ENCODE measurements at regions not wholly inside any gene's neighbourhood (a gene's known extent, or its start where the extent isn't known, plus 50 kb on each side); places are given as distances from the start of the nearest gene placed in this dataset.

- no peak for DNase-seq
Measured at GRCh38 chr6:134519465-134519864, 201.6 kb upstream of the SGK1 start.

GRCh38 chr6:134517868-134518267 is 200.0 kb upstream of the SGK1 start:
- no peak for DNase-seq

DNA sequence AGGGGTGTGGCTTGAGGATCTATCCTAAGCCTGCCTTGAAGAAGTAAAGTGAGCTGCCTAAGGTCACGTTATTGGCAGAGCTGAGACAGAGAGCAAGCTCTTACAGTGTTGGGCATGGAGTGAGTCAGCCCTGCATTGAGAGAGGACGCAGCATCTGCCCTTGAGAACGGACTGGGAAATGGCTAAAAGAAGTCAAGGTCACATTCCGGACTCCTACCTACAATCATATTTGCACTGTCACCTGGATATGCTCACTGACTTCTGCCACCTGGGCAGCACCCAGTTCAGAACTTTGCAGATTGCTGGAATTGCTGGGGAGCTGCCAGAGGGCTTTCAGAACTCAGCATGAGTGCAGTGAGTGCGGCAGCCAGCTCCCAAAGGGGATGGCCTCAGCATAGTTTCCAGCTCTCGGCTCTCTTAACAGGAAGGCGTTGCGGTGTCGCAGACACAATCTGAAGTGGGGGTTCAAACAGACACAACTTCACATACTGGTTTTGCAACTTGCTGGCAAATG is 199.3 kb upstream of the SGK1 start:
- no peak for DNase-seq

DNA sequence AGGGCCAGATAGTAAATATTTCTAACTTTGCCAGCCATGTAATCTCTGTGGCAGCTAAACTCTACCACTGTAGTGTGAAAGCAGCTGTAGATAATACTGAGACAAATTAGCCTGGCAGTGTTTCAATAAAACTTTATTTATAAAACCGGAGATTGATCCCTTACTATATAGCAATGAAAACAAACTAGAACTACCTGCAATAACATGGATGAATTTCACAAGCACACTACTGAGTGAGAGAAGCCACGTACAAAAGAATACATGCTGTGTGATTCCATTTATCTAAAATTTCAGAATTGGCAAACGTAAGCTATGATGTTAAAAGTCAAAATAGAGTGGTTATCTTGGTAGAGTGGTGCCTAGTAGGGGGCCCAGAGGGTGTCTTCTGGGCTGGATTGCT is 198.7 kb upstream of the SGK1 start:
- no peak for DNase-seq

- DNase-seq = no peak
Measured at GRCh38 chr6:134515986-134516385, 198.1 kb upstream of the SGK1 start.

GRCh38 chr6:134512981-134513391 is 195.1 kb upstream of the SGK1 start:
- DNase-seq = no peak

DNA sequence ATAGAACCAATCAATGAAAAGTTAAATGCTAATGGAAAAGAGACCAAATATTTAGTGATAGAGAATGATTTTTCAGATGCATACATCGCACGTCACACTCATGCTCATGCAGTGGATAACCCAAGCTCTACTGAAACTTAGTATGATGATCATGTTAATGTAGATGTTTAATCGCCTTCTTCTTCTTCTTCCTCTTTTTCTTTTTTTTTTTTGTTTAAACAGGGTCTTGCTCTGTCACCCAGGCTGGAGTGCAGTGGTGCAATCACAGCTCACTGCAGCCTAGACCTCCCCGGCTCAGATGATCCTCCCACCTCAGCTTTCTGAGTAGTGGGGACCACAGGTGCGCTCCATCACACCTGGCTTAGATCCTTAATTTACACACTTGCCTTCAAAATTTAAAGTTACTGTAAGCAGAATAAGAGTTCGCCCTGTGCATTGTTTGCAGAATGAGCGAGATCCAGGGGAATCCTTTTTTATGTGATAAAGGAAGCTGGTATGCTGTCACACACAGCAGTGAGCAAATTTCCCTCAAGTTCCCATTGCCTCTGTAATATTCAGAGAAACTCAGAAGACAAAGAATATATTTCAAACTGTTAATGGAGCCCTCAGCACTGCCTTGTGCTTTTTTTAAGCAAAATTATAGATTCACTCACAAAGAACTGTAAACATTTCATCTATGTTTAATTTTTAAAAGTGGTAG is 194.2 kb upstream of the SGK1 start:
- no peak for DNase-seq

DNA sequence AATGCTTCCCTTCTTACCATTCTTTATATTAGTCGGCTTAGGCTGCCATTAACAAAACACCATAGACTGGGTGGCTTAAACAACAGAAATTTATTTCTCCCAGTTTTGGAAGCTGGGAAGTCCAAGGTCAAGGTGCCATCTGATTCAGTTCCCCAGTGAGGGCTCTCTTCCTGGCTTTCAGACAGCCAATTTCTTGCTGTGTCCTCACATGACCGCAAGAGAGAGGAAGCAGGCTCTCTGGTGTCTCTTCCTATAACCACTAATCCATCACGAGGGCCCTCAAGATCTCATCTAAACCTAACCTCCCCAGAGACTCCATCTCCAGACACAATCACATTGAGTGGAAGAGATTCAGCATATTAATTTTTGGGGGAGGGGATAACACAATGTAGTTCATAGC is 193.0 kb upstream of the SGK1 start:
- DNase-seq = no peak

DNA sequence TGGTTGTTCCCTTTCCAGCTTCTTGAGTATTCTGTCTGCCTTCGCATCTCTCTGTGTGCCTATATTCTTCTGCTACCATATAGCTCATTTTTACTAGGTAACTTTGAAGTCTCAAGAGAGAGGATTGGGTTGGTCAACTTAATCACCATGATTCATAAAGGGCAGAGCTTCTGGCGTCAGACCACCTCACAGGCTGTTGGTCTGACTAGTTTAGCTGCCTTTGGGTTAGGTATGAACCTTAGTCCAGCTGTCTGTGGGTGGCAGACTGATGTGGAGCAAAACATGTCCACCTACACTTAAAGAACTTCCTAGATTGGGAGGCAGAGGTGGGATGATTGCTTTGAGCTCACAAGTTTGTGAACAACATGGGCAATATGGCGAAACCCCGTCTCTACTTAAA is 192.2 kb upstream of the SGK1 start:
- DNase-seq = no peak

- DNase-seq = no peak
Measured at GRCh38 chr6:134508862-134509498, 191.1 kb upstream of the SGK1 start.

DNA sequence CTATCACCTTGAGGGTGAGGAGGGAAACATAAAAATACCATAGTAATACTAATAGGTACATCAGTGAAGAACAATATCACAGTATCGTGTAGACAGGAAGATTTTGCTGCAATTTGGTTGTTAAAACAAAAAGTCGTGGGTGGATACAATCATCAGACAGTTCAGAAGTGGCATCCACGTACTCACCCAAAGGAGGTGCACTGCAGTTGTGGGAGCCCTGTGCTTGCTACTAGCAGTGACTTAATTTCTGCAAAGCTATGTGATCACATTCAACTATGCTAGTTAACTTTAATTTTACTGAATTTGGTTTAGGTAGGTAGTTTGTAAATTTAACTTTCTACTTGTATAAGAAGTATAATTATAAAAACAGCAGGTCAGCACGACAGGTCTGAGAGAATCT is 188.2 kb upstream of the SGK1 start:
- DNase-seq = no peak

DNA sequence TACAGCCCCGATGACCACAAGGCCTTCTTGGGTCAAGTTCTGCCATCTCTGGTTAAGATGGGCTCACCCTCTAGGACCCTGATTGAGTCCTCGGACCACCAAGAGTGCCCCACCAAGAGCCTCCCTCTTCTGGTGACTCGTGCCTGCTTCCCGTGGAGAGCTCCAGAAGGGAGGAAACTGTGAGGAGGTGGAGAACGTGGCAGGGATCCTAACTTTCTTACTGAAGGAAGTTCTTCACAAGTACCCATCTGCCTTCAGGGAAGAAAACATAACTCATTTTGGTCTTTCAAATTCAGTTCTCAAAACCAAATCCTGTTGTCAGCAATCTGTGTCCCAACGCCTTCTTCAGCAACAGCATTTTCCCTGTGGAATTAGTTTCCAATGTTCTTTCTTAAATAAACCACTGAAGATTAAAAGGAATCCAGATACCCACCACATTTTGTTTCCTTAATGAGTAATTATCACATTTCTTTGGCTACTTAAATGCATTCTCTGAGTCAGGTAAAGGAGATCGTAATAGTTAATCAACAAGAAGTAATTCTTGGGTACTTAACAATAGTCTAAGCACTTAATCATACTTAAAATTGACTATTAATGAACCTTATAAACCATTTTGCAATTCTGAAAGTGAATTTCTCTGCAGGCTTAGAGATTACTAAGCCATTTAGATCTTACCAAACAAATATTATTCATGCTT is 185.8 kb upstream of the SGK1 start:
- no peak for DNase-seq

DNA sequence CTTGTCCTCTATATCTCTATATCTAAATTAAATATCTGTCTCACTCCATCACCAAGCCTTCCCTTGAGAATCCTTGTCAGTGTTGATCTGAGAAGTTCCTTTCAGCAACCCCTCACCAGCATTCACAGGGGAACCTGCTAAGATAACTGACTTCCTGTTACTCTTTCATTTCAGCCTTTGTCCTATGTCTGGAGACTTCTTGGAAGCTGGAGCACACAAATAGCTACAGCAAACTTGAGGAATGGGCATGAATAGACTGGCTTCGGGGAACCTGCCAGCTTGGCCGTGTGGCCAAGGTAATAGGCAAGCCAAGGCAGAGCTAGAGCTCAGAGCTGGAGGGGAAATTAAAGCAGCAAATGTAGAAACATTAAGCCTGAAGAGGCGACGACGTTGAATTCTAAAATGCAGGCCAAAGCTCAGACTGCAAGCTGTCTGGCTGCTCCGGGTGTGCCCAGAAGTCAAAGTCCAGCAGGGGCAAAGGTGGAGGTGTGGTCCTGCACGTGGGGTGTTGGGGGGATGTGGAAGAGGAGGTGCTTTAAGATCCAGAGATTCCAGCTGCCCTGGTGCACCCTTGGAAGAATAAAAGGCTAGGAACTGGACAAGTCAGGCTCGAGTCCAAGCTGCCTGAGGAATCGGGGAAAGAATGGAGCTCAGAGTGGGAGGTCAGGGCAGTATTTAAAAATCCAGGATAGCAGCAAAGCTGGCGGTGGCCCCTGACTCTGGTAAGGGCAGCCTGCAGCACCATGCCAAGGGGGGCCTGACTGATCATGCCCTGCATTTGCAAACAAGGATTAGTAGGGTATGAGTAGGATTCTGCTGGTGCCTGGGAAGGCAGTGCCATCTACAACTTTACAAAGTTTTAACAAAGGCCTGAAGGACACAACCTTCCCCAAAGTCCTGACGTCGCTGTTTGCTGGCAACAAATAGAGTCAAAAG is 185.0 kb upstream of the SGK1 start:
- no peak for DNase-seq

DNA sequence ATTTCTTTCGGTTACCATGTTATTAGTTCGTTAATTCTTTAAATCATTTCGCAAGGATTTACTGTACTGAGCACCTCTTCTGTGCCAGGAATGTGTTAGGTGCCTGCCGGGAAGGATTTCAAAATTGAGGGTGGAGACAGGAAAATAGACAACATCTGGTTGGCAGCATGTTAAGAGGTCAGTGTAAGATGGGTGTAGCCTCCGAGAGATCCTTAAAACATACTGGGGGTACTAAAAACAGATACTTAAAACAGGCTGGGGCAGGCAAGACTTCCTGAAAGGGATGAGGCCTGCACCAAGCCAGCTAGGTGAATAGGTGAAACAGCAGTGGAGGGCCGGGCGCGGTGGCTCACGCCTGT is 178.0 kb upstream of the SGK1 start:
- DNase-seq = no peak

DNA sequence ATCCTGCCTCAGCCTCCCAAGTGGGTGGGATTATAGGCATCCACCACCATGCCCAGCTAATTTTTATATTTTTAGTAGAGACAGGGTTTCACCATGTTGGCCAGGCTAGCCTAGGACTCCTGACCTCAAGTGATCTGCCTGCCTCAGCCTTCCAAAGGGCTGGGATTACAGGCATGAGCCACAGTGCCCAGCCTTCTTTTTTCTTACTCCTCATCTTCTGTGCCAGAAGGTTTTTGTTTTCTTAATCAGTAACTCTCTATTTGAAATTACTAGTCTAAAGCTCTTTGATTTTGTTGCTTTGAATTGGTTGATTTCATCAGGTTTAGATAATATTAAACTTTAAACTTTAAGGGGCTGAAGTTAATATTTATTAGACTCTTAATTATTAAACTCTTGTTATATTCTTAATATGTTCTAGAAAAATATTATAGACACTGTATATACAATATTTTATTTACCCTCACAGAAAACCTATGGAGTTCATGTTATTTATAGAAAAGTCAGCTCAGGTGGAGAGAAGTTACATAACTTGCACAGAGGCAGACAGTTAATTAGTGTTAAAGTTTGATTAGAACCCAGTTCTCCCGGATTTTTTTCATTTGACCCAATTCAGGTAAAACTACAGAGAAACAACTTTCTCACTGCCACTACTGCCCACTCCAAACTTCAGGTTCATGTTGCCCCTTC is 177.4 kb upstream of the SGK1 start:
- no peak for DNase-seq

DNA sequence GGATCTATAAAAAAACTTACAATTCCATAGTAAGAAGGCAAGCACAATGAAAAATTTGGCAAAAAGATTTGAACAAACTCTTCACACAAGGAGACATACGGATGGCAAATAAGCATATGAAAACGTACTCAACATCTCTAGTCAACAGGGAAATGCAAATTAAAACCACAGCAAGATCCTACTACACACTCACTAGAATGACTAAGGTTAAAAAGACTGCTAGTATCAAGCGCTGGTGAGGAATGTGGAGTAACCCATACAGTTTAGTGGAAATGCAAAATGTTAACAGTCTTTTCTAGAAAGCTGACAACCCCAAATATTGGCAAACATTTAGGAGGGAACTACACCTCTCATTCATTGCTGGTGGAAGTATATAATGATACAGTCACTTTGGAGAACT is 175.9 kb upstream of the SGK1 start:
- DNase-seq = no peak

DNA sequence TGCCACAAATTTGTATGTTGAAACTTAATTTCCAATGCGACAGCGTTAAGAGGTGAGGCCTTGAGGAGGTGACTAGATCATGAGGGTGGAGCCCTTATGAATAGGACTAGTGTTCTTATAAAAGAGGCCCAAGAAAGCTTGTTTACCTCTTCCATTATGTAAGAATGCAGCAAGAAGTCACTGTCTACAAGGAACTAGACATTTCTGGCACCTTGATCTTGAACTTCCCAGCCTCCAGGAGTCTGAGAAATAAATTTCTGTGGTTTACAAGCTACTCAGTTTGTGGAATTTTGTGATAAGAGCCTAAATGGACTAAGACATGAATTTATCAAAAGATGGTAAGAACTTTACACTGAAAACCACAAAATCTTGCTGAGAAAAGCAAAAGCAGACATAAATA is 173.6 kb upstream of the SGK1 start:
- no peak for DNase-seq

DNA sequence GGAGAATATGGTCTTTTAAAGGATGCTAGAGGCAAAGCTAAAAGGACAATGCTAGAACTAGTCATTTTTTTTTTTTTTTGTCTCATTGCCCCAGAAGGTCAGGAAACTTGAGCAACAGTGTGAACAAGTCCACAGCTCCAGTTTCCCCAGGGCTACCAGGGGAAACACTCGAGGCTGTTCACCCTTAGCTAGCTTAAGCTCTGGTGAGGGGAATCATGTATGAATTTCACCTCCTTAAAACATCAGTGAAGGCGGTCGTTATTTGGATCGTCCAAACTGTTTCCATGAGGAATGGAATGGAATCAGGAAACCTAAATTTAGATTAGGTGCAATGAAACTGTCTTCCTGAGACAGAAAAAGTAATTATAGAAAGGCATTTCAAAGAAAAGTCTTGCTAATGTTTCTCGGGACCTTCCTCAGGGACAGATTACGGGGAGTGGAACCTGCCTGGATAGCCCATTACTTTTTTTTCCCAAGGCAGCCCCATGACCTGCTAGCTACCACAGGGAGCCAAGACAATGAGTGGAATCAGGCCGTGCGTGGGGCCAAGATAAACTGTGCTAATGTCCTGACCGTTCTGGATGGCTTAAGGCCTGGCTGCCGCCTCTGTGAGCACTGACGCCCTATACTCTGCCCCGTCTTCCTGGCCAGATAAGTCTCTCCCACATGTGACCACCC is 164.8 kb upstream of the SGK1 start:
- DNase-seq = no peak

DNA sequence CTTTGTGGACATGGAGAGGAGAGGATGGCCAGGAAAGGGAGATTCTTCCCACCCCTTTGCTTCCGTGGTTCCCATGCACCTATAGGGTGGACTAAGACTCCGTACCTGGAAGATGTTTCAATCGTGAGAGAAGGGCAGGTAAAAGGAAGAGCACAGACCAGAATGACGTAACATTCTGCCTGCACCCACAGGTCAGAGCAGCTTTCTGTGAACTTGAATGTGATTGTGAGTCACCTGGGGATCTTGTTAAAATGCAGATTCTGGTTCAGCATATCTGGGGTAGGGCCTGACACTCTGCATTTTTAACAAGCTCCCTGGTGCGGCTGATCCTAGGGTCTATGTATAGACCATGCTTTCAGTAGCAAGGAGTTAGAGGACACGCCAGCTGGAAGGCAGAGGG is 164.1 kb upstream of the SGK1 start:
- DNase-seq = no peak

- no peak for DNase-seq
Measured at GRCh38 chr6:134480593-134480992, 162.7 kb upstream of the SGK1 start.

DNA sequence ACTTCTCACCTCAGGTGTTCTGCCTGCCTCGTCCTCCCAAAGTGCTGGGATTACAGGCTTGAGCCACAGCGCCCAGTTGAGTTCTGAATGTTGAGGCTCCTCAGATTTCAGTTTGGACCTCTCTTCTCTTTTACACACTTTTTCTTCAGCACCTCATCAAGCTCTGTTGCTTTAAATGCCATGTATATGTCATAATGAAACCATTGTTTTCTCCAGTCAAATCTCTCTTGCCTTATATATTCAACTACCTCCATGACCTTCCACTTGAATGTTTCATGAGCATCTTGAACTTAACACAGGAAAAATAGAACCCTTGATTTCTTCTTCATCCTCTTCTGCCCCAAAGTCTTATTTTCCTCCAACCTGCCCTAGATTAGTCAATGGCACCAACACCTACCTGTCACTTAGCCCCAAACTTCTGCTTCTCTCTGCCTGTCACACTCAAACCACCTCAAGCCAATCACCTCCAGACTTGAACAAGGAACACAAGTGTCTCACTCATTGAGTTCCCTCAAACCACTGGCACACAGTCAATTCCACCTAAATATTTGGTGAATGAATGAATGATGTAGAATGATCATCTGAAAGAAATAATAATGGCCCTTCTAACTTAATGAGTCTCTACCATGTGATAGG is 161.0 kb upstream of the SGK1 start:
- DNase-seq = no peak

All from SW 1271 (cell line).